Astrocyte of the spinal cord (primary cell): ENCODE measurements at regions not wholly inside any gene's neighbourhood (a gene's known extent, or its start where the extent isn't known, plus 50 kb on each side); places are given as distances from the start of the nearest gene placed in this dataset.

Experiments
- DNase-seq: peaks from one replicate; pipeline ENCODE4 v3.0.0; 2011; ENCODE audit warnings: low read depth, low spot score
- H3K4me3 ChIP-seq: 2 replicates; pipeline ENCODE4 v1.5.1; 2011; ENCODE audit warnings: low read depth, mild to moderate bottlenecking, low read length, moderate library complexity
- in situ Hi-C: cut with HindIII; loops from 2 replicates; pipeline ENCODE4 v1.10.0; 2017; ENCODE audit warnings: low sequenced_read_pairs
- TF ChIP-seq, protein P1 (sequence below): IDR thresholded peaks from 2 replicates; pipeline ENCODE4 v1.5.1; 2012; ENCODE audit warnings: low read depth, mild to moderate bottlenecking, low read length, inconsistent platforms

DNA sequence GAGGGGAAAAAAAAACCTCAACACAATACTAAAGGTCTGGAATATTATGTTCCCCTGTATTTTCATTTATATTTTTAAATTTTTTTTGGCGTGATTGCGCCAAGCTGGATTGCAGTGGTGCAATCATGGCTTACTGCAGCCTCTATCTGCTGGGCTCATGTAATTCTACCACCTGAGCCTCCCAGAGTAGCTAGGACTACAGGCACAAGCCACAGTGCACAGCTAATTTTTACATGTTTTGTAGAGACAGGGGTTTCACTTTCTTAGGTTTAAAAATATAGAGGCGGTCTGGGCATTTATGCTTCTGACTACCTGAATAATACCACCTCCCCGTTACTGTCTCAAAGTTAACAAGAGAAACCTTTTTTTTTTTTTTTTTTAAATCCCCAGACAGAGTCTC, 51.1 kb upstream of the MAP4 start:
- TF ChIP-seq, protein P1, sequence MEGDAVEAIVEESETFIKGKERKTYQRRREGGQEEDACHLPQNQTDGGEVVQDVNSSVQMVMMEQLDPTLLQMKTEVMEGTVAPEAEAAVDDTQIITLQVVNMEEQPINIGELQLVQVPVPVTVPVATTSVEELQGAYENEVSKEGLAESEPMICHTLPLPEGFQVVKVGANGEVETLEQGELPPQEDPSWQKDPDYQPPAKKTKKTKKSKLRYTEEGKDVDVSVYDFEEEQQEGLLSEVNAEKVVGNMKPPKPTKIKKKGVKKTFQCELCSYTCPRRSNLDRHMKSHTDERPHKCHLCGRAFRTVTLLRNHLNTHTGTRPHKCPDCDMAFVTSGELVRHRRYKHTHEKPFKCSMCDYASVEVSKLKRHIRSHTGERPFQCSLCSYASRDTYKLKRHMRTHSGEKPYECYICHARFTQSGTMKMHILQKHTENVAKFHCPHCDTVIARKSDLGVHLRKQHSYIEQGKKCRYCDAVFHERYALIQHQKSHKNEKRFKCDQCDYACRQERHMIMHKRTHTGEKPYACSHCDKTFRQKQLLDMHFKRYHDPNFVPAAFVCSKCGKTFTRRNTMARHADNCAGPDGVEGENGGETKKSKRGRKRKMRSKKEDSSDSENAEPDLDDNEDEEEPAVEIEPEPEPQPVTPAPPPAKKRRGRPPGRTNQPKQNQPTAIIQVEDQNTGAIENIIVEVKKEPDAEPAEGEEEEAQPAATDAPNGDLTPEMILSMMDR, result no peak
- no peak for DNase-seq
- H3K4me3 ChIP-seq, result no peak overlapping the region
- in situ Hi-C loops, result no loop called here
